GM21529 (cell line): ENCODE measurements at regions not wholly inside any gene's neighbourhood (a gene's known extent, or its start where the extent isn't known, plus 50 kb on each side); places are given as distances from the start of the nearest gene placed in this dataset.

Experiments used
- ATAC-seq: cut with Tn5 transposase; IDR thresholded peaks from one replicate; pipeline ENCODE4 v1.9.1; 2021; ENCODE audit not compliant: unreplicated experiment

DNA sequence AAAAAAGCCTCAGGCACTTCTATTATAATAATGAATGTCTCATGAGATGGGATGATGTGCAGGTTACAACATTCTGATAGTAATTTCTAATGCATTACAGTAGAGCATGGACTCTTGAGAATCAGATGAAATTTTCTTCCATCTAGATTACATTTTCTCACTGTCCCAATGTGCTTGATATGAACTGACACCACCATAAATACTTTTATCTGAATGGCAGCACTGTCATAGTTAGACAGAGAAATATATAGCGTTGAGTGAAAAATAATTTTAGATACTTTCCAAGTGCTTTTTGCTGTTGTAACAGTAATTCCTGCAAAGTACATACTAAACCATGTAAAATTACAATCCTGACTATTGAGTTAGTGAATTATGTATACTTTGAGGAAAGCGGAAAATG lies 630.1 kb downstream of the BRINP3 start:
- ATAC-seq: no peak

DNA sequence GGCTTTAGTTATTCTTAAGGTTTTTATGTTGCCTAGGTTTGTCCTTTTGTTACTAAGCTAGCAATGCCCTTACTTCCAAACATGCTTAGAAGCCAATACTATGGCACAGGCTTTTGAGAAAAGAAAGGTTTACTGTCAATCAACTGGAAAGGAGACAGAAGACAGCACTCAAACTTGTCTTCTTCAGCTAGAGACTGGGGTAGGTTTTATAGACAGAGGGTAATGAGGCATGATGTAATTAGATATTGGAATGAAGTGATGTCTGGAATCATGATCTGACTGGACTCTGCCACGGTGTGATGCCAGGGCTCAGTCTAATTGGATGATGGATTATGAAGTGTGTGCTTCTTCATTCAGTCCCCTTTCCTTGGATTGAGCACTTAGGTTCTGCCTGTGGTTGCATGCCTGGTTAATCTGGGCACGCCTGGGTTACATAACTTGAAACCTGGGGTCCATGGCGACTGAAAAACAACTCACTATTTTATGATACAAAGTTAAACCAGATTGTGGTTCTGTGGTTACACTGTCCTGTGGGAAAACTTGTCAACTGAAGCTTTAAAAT lies 625.8 kb downstream of the BRINP3 start:
- ATAC-seq: no peak

DNA sequence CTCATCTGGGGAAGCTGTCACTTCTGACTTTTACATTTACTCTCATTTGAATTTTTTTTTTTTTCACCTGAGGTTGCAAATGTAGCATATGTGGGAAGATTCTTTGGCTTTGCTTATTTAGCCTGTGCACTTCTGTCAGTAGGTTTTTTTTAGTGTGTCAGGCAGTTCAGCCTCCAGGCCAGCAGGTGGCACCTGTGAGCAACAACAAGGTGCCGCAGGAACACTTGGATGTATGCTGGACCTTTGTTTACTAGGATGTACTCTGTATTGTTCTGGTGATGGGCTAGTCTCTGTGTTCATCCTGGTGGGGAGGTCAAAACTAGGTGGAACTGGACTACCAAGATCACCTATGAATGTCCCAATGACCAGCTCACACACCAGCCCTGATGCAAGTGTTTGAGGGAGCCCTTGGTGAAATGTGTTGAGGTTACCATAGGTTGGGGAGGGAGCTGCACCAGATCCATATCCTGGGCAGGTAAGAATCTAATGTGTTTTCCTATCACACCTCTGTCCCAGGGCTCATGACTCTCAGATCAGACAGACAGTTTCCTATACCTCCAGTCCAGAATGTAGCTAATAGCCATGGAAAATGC lies 618.2 kb downstream of the BRINP3 start:
- ATAC-seq: no peak

DNA sequence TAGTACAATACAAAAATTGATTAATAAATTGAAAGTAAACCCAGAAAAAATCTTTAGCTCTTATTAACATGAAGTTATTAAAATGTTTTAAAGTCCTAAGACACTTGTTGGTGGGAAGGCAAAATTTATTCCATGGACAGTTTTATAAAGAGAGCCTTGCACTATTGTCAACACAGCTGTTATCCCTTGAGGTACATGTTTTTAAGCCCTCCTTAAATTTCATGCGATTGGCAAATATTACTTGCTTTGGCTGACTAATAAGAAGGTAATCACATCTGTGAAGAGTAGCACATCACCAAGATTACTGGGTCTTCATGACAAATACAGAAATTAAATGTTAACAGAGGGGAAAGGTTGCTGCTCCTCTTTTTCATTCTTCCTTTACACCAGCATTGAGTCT lies 611.1 kb downstream of the BRINP3 start:
- ATAC-seq: no peak

DNA sequence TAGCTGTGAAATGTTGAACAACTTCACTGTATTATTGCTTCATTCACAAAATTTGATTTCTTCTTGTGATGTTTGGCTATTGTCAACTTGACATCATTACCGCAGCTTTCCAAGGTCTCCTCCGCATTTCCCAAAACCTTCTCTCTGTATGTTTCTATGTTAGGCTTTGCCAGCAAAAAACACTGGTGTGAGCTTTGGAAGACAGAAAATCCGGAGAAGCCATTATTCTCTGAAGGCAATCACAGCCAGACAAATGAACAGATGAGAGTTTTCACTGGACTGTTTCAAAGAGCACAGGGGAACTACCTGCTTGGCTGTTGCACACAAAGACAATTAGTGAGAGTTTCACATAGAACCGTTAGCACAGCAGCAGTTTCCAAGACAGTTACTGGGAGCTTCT lies 609.6 kb downstream of the BRINP3 start:
- no peak for ATAC-seq

DNA sequence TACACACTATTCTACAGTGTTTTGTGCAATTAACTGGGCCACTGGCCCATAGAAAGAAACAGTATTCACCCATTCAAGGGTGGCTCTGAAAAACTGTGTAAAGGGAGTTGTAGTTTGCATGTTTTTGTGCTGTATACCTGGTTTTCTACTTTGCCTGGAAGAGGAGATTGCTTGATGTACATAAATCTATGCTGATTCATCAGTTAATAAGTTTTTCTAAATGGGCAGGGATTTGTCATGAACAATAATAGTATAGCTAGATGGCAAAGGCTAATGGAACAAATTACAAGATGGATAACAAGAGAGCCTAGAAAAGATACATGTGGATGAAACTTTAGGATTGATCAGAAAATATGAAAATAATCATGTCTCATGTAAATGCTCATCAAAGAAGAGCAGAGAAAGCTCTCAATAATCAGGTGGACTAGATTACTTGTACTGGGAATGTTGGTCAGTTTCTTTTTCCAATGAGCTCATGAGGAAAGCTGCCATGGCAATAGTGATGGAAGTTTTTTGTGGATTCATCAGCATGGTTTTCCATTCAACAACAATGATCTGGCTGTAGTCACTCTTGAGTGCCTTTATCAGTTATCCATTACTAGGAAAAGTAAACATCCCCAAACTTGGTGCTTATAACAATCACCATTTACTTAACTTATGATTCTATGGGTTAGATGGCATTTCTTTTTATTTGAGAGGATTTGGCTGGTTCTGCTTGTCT lies 602.8 kb downstream of the BRINP3 start:
- ATAC-seq: no peak

DNA sequence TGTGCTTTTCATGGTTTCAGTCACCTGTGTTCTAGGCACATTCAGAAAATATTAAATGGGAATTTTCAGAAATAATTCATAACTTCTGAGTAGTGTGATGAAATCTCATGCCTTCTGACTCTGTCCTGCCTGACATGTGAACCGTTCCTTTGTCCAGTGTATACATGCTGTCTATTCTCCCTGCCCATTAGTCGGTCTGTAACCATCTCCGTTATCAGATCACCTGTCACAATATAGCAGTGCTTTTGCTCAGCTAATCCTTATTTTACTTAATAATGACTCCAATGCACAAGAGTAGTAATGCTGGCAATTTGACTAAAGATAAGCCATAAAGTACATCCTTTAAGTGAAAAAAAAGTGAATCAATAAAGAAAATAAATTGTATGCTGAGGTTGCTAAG lies 597.5 kb downstream of the BRINP3 start:
- ATAC-seq: no peak

DNA sequence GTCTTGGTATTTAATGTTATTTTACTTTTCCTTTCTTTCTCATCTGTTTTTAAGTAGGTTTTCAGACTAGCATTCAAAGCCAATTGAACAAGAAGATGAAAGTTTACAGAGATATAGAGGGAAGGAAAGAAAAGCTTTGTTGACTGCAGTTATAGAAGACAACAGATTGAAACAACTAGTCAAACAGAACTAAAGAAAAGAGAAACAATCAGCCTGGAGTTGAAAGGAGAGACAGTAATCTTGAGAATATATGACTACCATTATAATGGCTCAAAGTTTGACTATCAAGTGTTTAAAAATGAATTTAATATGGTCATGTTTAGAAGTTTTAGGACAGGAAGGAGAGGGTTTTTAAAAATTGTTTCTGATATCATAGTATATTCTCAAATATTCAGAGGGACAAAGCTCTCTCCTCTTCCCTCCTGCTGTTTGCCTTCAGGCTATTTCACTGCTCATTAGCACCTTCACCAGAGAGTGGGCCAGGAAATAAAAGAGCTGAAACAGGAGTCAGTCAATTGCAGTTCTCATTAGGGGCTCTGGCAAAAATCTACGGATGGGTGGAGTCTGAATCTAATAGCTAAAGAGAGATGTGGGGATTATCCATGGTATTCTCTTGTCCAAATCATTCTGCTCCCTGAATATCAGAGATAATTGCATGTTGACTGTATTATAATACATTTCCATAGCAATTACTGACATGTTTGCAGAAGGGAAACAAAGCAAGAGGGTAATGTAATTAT lies 577.8 kb downstream of the BRINP3 start:
- ATAC-seq: no peak

DNA sequence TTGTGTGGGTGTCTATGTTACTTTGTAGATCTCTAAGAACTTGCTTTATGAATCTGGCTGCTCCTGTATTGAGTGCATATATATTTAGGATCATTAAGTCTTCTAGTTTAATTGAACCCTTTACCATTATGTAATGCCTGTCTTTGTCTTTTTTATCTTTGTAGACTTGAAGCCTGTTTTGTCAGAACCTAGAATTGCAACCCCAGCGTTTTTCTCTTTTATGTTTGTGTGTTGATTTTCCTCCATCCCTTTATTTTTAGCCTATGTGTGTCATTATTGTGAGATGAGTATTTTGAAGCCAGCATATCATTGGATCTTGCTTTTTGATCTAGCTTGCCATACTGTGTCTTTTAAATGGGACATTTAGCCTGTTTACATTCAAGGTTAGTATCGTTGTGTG lies 573.2 kb downstream of the BRINP3 start:
- ATAC-seq: no peak

DNA sequence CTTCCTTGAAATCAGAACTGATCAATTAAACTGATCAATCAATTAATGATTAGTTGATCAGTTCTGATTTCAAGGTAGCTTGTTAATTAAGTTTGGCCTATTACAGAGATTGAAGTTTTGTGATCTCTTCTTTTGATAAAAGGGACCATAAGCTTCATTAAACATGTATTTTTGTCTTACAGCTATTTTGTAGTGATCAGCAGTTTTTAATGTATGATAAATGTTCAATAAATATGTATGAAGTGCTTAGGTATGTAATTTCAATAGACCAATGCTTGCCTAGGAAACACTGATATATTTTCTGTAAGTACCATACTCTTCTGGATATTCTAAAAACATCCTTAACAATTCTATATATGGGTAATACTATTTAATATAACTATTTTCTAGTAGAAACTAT lies 569.6 kb downstream of the BRINP3 start:
- no peak for ATAC-seq

DNA sequence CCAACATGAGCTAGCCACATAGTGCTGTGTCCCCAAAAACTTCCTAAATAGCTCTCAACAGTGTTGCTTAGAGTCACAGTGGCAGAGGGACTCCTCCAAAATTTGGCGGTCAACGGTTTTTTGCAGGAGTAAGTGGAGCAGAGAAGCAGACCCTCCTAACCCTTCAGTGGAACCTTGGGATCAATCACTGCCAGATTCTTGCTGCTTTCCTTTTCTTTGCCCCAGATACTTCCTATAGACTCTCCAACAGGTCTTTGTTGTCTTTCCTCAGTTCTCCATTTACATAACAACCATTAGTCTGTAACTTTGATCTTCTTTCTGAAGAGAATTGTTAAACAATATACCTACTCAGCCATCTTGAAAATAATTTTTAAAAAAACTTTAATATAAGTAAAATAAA lies 556.1 kb downstream of the BRINP3 start:
- no peak for ATAC-seq

DNA sequence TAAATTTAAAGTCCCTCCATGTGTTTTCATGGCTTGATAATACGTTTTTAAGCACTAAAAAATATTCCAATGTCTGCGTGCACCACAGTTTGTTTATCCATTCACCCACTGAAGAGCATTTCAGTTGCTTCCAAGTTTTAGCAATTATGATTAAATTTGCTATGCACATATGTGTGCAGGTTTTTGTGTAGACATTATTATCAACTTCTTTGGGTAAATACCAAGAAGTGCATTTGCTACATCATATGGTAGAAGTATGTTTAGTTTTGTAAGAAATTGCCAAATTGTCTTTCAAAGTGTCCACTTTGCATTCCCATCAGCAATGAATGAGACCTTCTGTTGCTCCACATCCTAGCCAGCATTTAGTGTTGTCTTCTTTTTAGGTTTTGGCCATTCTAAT lies 550.0 kb downstream of the BRINP3 start:
- ATAC-seq: no peak

DNA sequence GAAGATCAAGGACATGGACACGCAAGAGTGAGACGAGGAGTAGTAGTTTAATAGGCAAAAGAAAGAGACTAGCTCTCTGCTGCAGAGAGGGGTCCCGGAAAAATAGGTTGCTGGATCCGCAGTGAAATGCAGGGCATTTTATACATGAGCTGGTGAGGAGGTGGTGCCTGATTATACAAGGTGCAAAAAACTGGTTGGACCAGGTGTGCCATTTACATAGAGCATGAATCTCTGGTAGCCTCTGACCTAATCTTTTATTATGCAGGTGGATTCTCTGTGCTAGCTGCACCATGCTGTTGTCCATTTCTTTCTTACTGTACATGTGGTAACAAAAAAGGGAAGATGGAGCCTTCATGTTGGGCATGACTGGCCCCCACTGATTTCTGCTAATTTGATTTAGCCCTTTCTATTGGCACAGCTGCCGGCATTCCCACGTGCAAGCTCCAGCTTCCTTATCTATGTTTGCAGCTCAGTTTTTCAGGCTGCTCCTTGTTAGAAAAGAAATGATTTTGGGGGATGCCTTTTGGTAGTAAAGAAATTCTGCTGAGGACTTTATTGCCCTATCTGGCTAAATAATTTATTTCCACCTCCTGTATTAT lies 548.1 kb downstream of the BRINP3 start:
- ATAC-seq: no peak

DNA sequence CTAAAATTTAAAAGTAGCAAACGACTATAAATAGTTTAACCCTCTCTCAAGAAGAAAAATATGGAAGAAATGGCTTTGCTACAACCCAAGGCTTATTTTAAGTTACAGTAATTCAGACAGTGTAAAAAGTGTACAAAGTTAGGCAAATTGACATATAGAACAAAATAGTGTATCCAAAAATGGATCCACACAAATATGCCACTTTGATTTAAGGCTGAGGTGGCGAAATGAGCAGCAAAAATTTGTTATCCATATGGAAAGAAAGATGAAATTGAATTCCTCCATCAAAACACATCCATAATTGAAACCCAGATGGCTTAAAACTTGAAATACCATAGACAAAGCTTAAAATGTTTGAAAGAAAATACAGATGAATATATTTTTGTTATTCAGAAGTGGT lies 540.8 kb downstream of the BRINP3 start:
- ATAC-seq: no peak

DNA sequence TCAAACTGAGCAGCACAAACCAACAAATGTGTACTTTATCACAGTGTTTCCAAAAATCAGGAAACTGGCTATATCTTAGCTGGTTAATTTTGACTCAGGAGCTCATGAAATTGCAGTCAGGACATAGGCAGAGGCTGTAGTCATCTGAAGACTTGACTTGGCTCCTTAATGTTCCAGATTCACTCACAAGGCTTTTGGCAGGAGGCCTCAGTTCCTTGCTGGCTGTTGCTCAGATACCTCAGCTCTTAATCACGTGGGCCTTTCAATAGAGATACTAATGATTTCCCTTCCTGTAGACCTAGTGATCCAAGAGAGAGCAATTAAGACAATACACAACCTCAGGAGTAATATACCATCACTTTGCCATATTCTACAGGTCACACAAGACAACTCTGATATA lies 537.7 kb downstream of the BRINP3 start:
- no peak for ATAC-seq

DNA sequence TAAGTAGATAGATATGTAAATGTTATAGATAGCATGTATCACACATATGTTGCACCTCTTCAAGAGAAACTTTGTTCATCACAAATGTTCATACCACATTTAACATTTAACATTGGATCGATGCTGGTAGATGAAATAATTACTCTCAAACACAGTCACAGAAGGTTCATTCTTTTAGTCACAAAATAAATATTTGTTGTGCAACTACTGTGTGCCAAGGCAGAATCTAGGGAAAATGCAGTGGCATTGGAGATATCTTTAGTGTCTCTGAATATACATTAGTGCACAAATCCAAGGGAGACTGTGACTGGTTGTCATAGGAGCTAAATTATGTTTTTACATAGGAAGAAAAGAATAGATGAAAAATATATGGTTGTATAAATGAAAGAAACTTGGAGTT lies 535.7 kb downstream of the BRINP3 start:
- ATAC-seq: no peak

DNA sequence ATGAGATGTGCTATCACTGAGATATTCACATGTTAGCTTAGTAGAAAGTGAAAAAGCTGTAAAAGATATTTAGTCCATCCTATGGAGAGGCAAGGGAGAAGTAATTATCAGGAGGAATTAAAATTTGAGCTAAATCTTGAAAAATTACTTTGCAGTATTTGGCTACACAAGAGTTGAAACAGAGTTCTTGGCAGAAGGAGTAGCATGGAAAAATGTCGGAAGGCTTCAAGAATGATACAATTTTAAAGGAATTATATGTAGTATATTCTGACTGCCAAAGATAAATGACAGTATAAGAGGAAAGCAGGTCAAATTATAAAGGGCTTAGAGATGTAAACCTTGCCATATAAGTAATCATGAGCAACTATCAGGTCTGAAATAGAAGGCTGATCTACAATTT lies 518.9 kb downstream of the BRINP3 start:
- no peak for ATAC-seq

DNA sequence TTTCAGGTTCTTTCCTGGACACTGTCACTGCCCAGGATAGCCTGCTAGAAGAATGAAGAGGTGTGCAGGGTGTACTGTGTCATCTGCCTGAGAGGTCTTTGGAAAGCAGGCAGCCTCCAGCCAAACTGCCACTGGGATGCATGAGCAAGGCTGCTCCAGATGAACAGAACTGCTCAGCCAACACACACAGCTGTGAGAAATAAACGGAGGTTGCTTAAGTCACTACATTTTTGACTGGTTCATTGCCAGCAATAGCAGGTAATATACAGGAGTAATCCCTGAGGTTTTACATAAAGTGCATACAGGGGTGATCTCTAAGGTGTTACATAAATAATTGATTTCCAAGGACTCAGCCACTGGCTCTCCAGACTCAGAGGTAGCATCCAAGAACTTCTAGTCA lies 516.9 kb downstream of the BRINP3 start:
- ATAC-seq: no peak

DNA sequence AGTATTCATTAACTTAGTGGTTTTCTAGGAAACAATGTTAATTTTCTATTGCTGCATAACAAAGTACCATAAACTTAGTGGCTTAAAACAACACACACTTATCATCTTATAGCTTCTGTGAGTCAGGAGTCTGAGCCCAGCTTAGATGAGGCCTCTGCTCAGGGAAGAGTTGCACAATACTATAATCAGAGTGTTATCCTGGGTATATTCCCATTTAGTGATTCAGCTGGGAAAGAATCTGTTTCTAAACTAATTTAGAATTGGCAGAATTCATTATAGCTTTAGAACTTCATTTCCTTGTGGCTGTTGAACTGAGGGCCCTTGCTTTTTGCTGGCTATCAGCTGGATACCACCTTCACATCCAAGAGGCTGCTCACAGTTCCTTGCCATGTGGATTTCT lies 515.5 kb downstream of the BRINP3 start:
- no peak for ATAC-seq

DNA sequence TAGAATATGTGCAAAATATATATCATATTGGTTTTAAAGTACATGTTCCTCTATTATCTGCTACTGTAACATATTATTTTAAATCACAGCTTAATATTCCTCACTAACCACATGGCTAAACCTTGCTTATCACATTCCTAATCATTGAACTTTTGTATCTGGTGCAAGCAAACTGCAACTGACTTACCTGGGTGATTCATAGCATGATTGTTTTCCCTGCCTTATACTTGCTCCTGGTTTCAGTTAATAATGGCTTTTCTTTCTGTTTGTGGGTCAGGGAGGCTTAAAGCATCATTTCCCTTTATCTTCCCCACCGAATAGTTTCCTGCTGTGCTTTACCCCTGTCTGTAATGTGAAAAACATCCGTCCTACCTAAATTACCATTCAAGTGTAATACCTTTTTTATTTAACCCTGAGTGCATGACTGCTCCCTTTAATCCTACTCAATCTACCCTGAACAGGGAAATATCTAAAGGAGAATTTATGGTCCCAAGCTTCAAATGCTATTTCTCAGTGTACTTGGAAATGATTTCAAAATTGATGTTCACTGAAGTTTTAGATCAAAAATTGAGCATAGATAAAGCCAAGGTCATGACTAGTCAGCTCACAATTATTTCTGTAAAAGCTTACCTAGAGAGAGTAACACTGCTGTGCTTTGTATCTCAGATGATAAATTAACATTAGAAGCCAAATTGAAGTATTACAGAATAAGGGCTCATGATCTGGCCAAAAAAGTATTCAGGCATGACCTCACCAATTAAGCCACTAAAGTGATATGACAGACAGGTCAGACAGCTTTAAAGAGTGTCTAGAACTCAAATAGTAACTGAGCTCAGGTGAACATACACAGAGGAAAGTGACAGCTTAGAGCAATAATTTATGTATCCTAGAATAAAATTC lies 507.1 kb downstream of the BRINP3 start:
- ATAC-seq: no peak

DNA sequence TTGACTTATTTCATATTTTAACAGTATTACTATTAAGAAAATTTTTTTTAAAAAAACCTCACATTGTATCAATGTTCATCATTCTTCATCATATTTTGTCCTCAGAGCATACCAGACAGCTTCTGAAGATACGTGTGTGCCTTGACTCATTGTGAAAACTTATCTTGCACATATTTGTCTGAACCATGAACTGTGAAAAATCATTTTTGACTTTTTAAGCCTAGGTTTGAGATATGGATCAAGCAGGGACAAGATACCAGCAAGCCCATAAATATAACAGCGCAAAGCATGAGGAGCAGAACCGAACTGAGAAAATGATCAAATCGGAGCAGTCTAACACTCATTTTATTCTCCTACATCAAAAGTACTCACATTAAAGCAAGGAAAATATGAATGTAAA lies 506.0 kb downstream of the BRINP3 start:
- ATAC-seq: no peak
